ENCODE measurements at regions not wholly inside any gene's neighbourhood (a gene's known extent, or its start where the extent isn't known, plus 50 kb on each side); places are given as distances from the start of the nearest gene placed in this dataset.
"Not testable (repeated sequence)": the region's sequence is repeated elsewhere in the genome, so short reads cannot be mapped to it uniquely, and the experiment has no call there.

GRCh38 chr9:106111039-106111730, 416.8 kb downstream of the TMEM38B start:
- DNase-seq = no peak

- DNase-seq = no peak
These were observed 418.6 kb downstream of the TMEM38B start for GRCh38 chr9:106112935-106113334.

GRCh38 chr9:106119176-106119575, 424.8 kb downstream of the TMEM38B start:
- no peak for DNase-seq

GRCh38 chr9:106120071-106120470, 425.7 kb downstream of the TMEM38B start:
- no peak for DNase-seq

GRCh38 chr9:106127776-106128175, 433.4 kb downstream of the TMEM38B start:
- no peak for DNase-seq

- no peak for DNase-seq
These were observed 436.0 kb downstream of the TMEM38B start for GRCh38 chr9:106130374-106130773.

- DNase-seq = no peak
These were observed 449.4 kb downstream of the TMEM38B start for GRCh38 chr9:106143781-106144180.

GRCh38 chr9:106146066-106146840, 451.9 kb downstream of the TMEM38B start:
- no peak for DNase-seq

GRCh38 chr9:106146886-106147285, 452.5 kb downstream of the TMEM38B start:
- DNase-seq = no peak

- no peak for DNase-seq
These were observed 455.6 kb downstream of the TMEM38B start for GRCh38 chr9:106149956-106150355.

- DNase-seq = no peak
These were observed 462.1 kb downstream of the TMEM38B start for GRCh38 chr9:106156465-106156864.

GRCh38 chr9:106172265-106172664, 477.9 kb downstream of the TMEM38B start:
- no peak for DNase-seq

GRCh38 chr9:106174346-106174745, 480.0 kb downstream of the TMEM38B start:
- no peak for DNase-seq

GRCh38 chr9:106177216-106177615, 482.9 kb downstream of the TMEM38B start:
- DNase-seq = no peak

GRCh38 chr9:106179191-106179590, 484.9 kb downstream of the TMEM38B start:
- DNase-seq = no peak

- DNase-seq = not testable (repeated sequence)
These were observed 509.6 kb downstream of the TMEM38B start for GRCh38 chr9:106203815-106204516.

- DNase-seq = no peak
These were observed 513.0 kb downstream of the TMEM38B start for GRCh38 chr9:106207298-106207697.

GRCh38 chr9:106218427-106218826, 524.1 kb downstream of the TMEM38B start:
- no peak for DNase-seq

- no peak for DNase-seq
These were observed 524.5 kb downstream of the TMEM38B start for GRCh38 chr9:106218854-106219253.

- DNase-seq = no peak
These were observed 526.1 kb downstream of the TMEM38B start for GRCh38 chr9:106220415-106220814.

GRCh38 chr9:106228861-106229260, 534.5 kb downstream of the TMEM38B start:
- no peak for DNase-seq

GRCh38 chr9:106233116-106233515, 538.8 kb downstream of the TMEM38B start:
- DNase-seq = no peak

- DNase-seq = not testable (repeated sequence)
These were observed 566.6 kb downstream of the TMEM38B start for GRCh38 chr9:106260908-106261307.

- DNase-seq = no peak
These were observed 583.6 kb downstream of the TMEM38B start for GRCh38 chr9:106277966-106278365.

Measured in stimulated activated CD8-positive, alpha-beta memory T cell treated with anti-CD3 and anti-CD28 coated beads, Interleukin-4, amount 100 ng/mL, for 48 hours (primary cell).